ENCODE measurements at regions not wholly inside any gene's neighbourhood (a gene's known extent, or its start where the extent isn't known, plus 50 kb on each side); places are given as distances from the start of the nearest gene placed in this dataset.
"Not testable (repeated sequence)": the region's sequence is repeated elsewhere in the genome, so short reads cannot be mapped to it uniquely, and the experiment has no call there.

- no peak for DNase-seq (ENCODE audit: low read depth in 2 of 2, low spot score in 1 of 2)
Observed at GRCh38 chr11:81332276-81332675, 1401.4 kb downstream of the FAM181B start.

GRCh38 chr11:81331611-81332235 lies 1401.9 kb downstream of the FAM181B start:
- DNase-seq (ENCODE audit: low read depth in 2 of 2, low spot score in 1 of 2), result no peak

- DNase-seq (ENCODE audit: low read depth in 2 of 2, low spot score in 1 of 2), result no peak
Observed at GRCh38 chr11:81331088-81331487, 1402.6 kb downstream of the FAM181B start.

GRCh38 chr11:81303038-81303664 lies 1430.5 kb downstream of the FAM181B start:
- DNase-seq (ENCODE audit: low read depth in 2 of 2, low spot score in 1 of 2), result no peak

- no peak for DNase-seq (ENCODE audit: low read depth in 2 of 2, low spot score in 1 of 2)
Observed at GRCh38 chr11:81301166-81301830, 1432.4 kb downstream of the FAM181B start.

- DNase-seq (ENCODE audit: low read depth in 2 of 2, low spot score in 1 of 2), result no peak
Observed at GRCh38 chr11:81286959-81287358, 1446.7 kb downstream of the FAM181B start.

- no peak for DNase-seq (ENCODE audit: low read depth in 2 of 2, low spot score in 1 of 2)
Observed at GRCh38 chr11:81286550-81286949, 1447.1 kb downstream of the FAM181B start.

GRCh38 chr11:81280228-81280627 lies 1453.4 kb downstream of the FAM181B start:
- not testable (repeated sequence) for DNase-seq (ENCODE audit: low read depth in 2 of 2, low spot score in 1 of 2)

GRCh38 chr11:81278991-81279390 lies 1454.7 kb downstream of the FAM181B start:
- no peak for DNase-seq (ENCODE audit: low read depth in 2 of 2, low spot score in 1 of 2)

GRCh38 chr11:81270686-81271085 lies 1463.0 kb downstream of the FAM181B start:
- DNase-seq (ENCODE audit: low read depth in 2 of 2, low spot score in 1 of 2), result no peak

GRCh38 chr11:81267246-81267645 lies 1466.4 kb downstream of the FAM181B start:
- DNase-seq (ENCODE audit: low read depth in 2 of 2, low spot score in 1 of 2), result no peak

GRCh38 chr11:81259471-81259870 lies 1474.2 kb downstream of the FAM181B start:
- no peak for DNase-seq (ENCODE audit: low read depth in 2 of 2, low spot score in 1 of 2)

GRCh38 chr11:81255895-81256294 lies 1477.8 kb downstream of the FAM181B start:
- no peak for DNase-seq (ENCODE audit: low read depth in 2 of 2, low spot score in 1 of 2)

GRCh38 chr11:81253244-81253643 lies 1480.4 kb downstream of the FAM181B start:
- DNase-seq (ENCODE audit: low read depth in 2 of 2, low spot score in 1 of 2), result no peak

GRCh38 chr11:81246941-81247340 lies 1486.7 kb downstream of the FAM181B start:
- DNase-seq (ENCODE audit: low read depth in 2 of 2, low spot score in 1 of 2), result no peak

GRCh38 chr11:81245791-81246190 lies 1487.9 kb downstream of the FAM181B start:
- DNase-seq (ENCODE audit: low read depth in 2 of 2, low spot score in 1 of 2), result no peak

GRCh38 chr11:81241672-81242275 lies 1491.9 kb downstream of the FAM181B start:
- DNase-seq (ENCODE audit: low read depth in 2 of 2, low spot score in 1 of 2), result no peak

- DNase-seq (ENCODE audit: low read depth in 2 of 2, low spot score in 1 of 2), result no peak
Observed at GRCh38 chr11:81237139-81237538, 1496.5 kb downstream of the FAM181B start.

- DNase-seq (ENCODE audit: low read depth in 2 of 2, low spot score in 1 of 2), result not testable (repeated sequence)
Observed at GRCh38 chr11:81227409-81227808, 1506.3 kb downstream of the FAM181B start.

- DNase-seq (ENCODE audit: low read depth in 2 of 2, low spot score in 1 of 2), result no peak
Observed at GRCh38 chr11:81224396-81224795, 1509.3 kb downstream of the FAM181B start.

GRCh38 chr11:81222491-81222890 lies 1511.2 kb downstream of the FAM181B start:
- DNase-seq (ENCODE audit: low read depth in 2 of 2, low spot score in 1 of 2), result no peak

Data from stimulated activated CD8-positive, alpha-beta memory T cell treated with anti-CD3 and anti-CD28 coated beads, Interleukin-4, amount 100 ng/mL, for 1 hour (primary cell).